IMR-90 (cell line): ENCODE measurements at regions not wholly inside any gene's neighbourhood (a gene's known extent, or its start where the extent isn't known, plus 50 kb on each side); places are given as distances from the start of the nearest gene placed in this dataset.

Source experiments
- ATAC-seq: fragments of 200-7000 bp; cut with Tn5 transposase; 2 replicates; pipeline ENCODE4 v1.9.1; 2020; ENCODE audit warnings: low read depth, mild to moderate bottlenecking, moderate library complexity
- BruUV-seq: library from RNA; stranded (reverse); fragments of 400-500 nt; replicated peaks from 2 replicates; lab custom pipeline; 2021; lab: Mats Ljungman, UMichigan
- CTCF ChIA-PET: fragments of 300-600 bp; formaldehyde crosslinking; extraction: SDS; loops from one replicate; lab custom pipeline; 2021; ENCODE audit warnings: antibody characterized with exemption; lab: Yijun Ruan, JAX
- POLR2A ChIA-PET: fragments of 300-600 bp; sonication (Branson Sonifier 250); formaldehyde crosslinking; loops from one replicate; lab custom pipeline; 2022; ENCODE audit warnings: antibody characterized with exemption; ENCODE audit not compliant: unreplicated experiment; lab: Charles Lee
- DNase-seq: peaks from one replicate; pipeline ENCODE4 v3.0.0; 2013
- H2AFZ ChIP-seq: replicated peaks from 2 replicates; pipeline ENCODE3; 2013; ENCODE audit warnings: low read length, mild to moderate bottlenecking; ENCODE audit not compliant: poor library complexity
- H2AK5ac ChIP-seq: 2 replicates; pipeline ENCODE4 v1.6.1; 2013; ENCODE audit warnings: low read depth, low read length, inconsistent platforms
- H2AK9ac ChIP-seq: replicated peaks from 2 replicates; pipeline ENCODE3; 2013; ENCODE audit warnings: mild to moderate bottlenecking, low read depth, low read length, moderate library complexity; ENCODE audit not compliant: poor library complexity
- H2BK120ac ChIP-seq: 2 replicates; pipeline ENCODE4 v1.6.1; 2013; ENCODE audit warnings: low read depth, low read length, inconsistent platforms
- H2BK15ac ChIP-seq: 3 replicates; pipeline ENCODE4 v1.6.1; 2013; ENCODE audit warnings: low read depth, low read length, inconsistent platforms
- H2BK20ac ChIP-seq: 2 replicates; pipeline ENCODE4 v1.6.1; 2013; ENCODE audit warnings: low read depth, mild to moderate bottlenecking, inconsistent platforms, low read length, moderate library complexity
- H2BK5ac ChIP-seq: 2 replicates; pipeline ENCODE4 v1.6.1; 2013; ENCODE audit warnings: mild to moderate bottlenecking, low read depth, low read length, inconsistent platforms; ENCODE audit not compliant: poor library complexity, severe bottlenecking
- H3K14ac ChIP-seq: replicated peaks from 2 replicates; pipeline ENCODE4 v1.6.1; 2013; ENCODE audit warnings: low read depth, low read length, inconsistent platforms
- H3K18ac ChIP-seq: 2 replicates; pipeline ENCODE4 v1.6.1; 2013; ENCODE audit warnings: low read depth, low read length, control low read depth
- H3K23ac ChIP-seq: 2 replicates; pipeline ENCODE4 v1.6.1; 2013; ENCODE audit warnings: low read depth, low read length, inconsistent platforms
- H3K27ac ChIP-seq: 2 replicates; pipeline ENCODE4 v1.5.1; 2013; ENCODE audit warnings: mild to moderate bottlenecking, control low read depth, low read length; ENCODE audit not compliant: insufficient read depth
- H3K27me3 ChIP-seq: 2 replicates; pipeline ENCODE4 v1.6.1; 2013; ENCODE audit warnings: low read length; ENCODE audit not compliant: control insufficient read depth, insufficient read depth
- H3K36me3 ChIP-seq: 2 replicates; pipeline ENCODE4 v1.6.1; 2013; ENCODE audit warnings: low read length, mixed read lengths; ENCODE audit not compliant: control insufficient read depth, insufficient read depth
- H3K4ac ChIP-seq: 2 replicates; pipeline ENCODE4 v1.6.1; 2013; ENCODE audit warnings: low read depth, low read length, inconsistent platforms
- H3K4me1 ChIP-seq: 2 replicates; pipeline ENCODE4 v1.6.1; 2013; ENCODE audit warnings: low read length, mixed read lengths; ENCODE audit not compliant: control insufficient read depth, insufficient read depth
- H3K4me2 ChIP-seq: 2 replicates; pipeline ENCODE4 v1.6.1; 2013; ENCODE audit warnings: low read depth, mild to moderate bottlenecking, control low read depth, low read length, moderate library complexity
- H3K4me3 ChIP-seq: 2 replicates; pipeline ENCODE4 v1.5.1; 2013; ENCODE audit warnings: low read depth, mild to moderate bottlenecking, control low read depth, low read length, moderate library complexity; ENCODE audit not compliant: insufficient read depth
- H3K56ac ChIP-seq: 2 replicates; pipeline ENCODE4 v1.6.1; 2013; ENCODE audit warnings: low read length, inconsistent platforms; ENCODE audit not compliant: insufficient read depth; ENCODE audit errors: extremely low read depth
- H3K79me1 ChIP-seq, 2 experiments: 2 replicates each; pipeline ENCODE4 v1.6.1; 2013; ENCODE audit warnings: low read length in 2 of 2, inconsistent platforms in 1 of 2, low read depth in 1 of 2
- H3K9ac ChIP-seq: 2 replicates; pipeline ENCODE4 v1.6.1; 2013; ENCODE audit warnings: low read depth, low read length, control low read depth
- H3K9me1 ChIP-seq: 2 replicates; pipeline ENCODE4 v1.6.1; 2013; ENCODE audit warnings: low read length, inconsistent platforms; ENCODE audit not compliant: insufficient read depth
- H3K9me3 ChIP-seq: 2 replicates; pipeline ENCODE4 v1.6.1; 2013; ENCODE audit warnings: low read length; ENCODE audit not compliant: control insufficient read depth, insufficient read depth
- H4K20me1 ChIP-seq: 2 replicates; pipeline ENCODE4 v1.6.1; 2013; ENCODE audit warnings: low read length, inconsistent platforms; ENCODE audit not compliant: insufficient read depth
- H4K5ac ChIP-seq: 2 replicates; pipeline ENCODE4 v1.6.1; 2013; ENCODE audit warnings: mild to moderate bottlenecking, low read depth, low read length, control low read depth
- H4K8ac ChIP-seq, 2 experiments: 2 replicates each; pipeline ENCODE4 v1.6.1; 2013; ENCODE audit warnings: low read depth in 2 of 2, low read length in 2 of 2, control low read depth in 1 of 2, inconsistent platforms in 1 of 2
- H4K91ac ChIP-seq: 2 replicates; pipeline ENCODE4 v1.6.1; 2013; ENCODE audit warnings: low read depth, low read length, inconsistent platforms; ENCODE audit not compliant: insufficient read depth
- BHLHE40 ChIP-seq: fragments of 150-350 bp; IDR thresholded peaks from 2 replicates; pipeline ENCODE4 v1.6.1; 2016; ENCODE audit warnings: mild to moderate bottlenecking, low read depth, low read length
- CEBPB ChIP-seq: IDR thresholded peaks from 2 replicates; pipeline ENCODE4 v1.6.1; 2012; ENCODE audit warnings: low read depth, low read length, improper control_type of control experiment
- CHD1 ChIP-seq: IDR thresholded peaks from 2 replicates; pipeline ENCODE4 v1.6.1; 2012; ENCODE audit warnings: low read depth, low read length, improper control_type of control experiment
- FOS ChIP-seq: fragments of 150-350 bp; IDR thresholded peaks from 2 replicates; pipeline ENCODE4 v1.6.1; 2016; ENCODE audit warnings: low read depth, low read length
- MAFK ChIP-seq: IDR thresholded peaks from 2 replicates; pipeline ENCODE4 v1.6.1; 2012; ENCODE audit warnings: low read depth, low read length, improper control_type of control experiment
- MAZ ChIP-seq: IDR thresholded peaks from 2 replicates; pipeline ENCODE4 v1.6.1; 2012; ENCODE audit warnings: low read depth, mild to moderate bottlenecking, low read length, improper control_type of control experiment, moderate library complexity, borderline replicate concordance
- MXI1 ChIP-seq: IDR thresholded peaks from 2 replicates; pipeline ENCODE4 v1.6.1; 2012; ENCODE audit warnings: low read depth, mild to moderate bottlenecking, low read length, moderate library complexity, borderline replicate concordance
- NFE2L2 ChIP-seq: fragments of 150-350 bp; IDR thresholded peaks from 2 replicates; pipeline ENCODE4 v1.6.1; 2016; ENCODE audit warnings: low read depth, mild to moderate bottlenecking, low read length
- POLR2A ChIP-seq: IDR thresholded peaks from 2 replicates; pipeline ENCODE4 v1.6.1; 2012; ENCODE audit warnings: mild to moderate bottlenecking, low read depth, low read length
- RAD21 ChIP-seq: IDR thresholded peaks from 2 replicates; pipeline ENCODE4 v1.6.1; 2012; ENCODE audit warnings: low read length, improper control_type of control experiment
- RCOR1 ChIP-seq: IDR thresholded peaks from 2 replicates; pipeline ENCODE4 v1.6.1; 2012; ENCODE audit warnings: mild to moderate bottlenecking, low read length, improper control_type of control experiment; ENCODE audit not compliant: insufficient replicate concordance
- RFX5 ChIP-seq: IDR thresholded peaks from 2 replicates; pipeline ENCODE4 v1.8.0; 2012; ENCODE audit warnings: low read depth, mild to moderate bottlenecking, low read length, moderate library complexity
- SMC3 ChIP-seq: fragments of 150-350 bp; IDR thresholded peaks from 2 replicates; pipeline ENCODE4 v1.6.1; 2016; ENCODE audit warnings: low read depth, mild to moderate bottlenecking, antibody characterized with exemption, low read length, moderate library complexity
- whole genome bisulfite sequencing, 2 experiments: methylation state at CpG; one replicate each; pipeline versions ENCODE4 v1.1.5 to v1.1.7; 2013; ENCODE audit warnings: missing lambda C conversion rate in 2 of 2; ENCODE audit not compliant: insufficient read length in 1 of 2; ENCODE audit errors: extremely low coverage in 2 of 2; 5-methylcytosine and 5-hydroxymethylcytosine counted together
- dilution Hi-C: fragments of 300-500 bp; cut with HindIII; formaldehyde crosslinking; loops from one replicate; pipeline ENCODE4 v1.14.3; 2018; ENCODE audit warnings: low sequenced_read_pairs; ENCODE audit not compliant: unreplicated experiment
- in situ Hi-C: fragments of 300-500 bp; cut with MboI; formaldehyde crosslinking; loops from 3 replicates; pipeline ENCODE4 v1.14.3; 2019; ENCODE audit warnings: low sequenced_read_pairs, inconsistent platforms, mixed read lengths
- intact Hi-C: fragments of 100-400 bp; cut with micrococcal nuclease; formaldehyde crosslinking; loops from 2 replicates; pipeline ENCODE4 v1.10.0; 2022
- TF ChIP-seq, protein P1 (sequence below): fragments of 150-350 bp; IDR thresholded peaks from 2 replicates; pipeline ENCODE4 v1.6.1; 2016; ENCODE audit warnings: low read depth, mild to moderate bottlenecking, low read length, moderate library complexity, borderline replicate concordance
- TF ChIP-seq, protein P2 (sequence below): conservative IDR thresholded peaks from 2 replicates; pipeline ENCODE4 v1.5.1; 2012; ENCODE audit warnings: mild to moderate bottlenecking, low read depth, low read length, improper control_type of control experiment
- TF ChIP-seq, protein P3 (sequence below): fragments of 150-350 bp; IDR thresholded peaks from 2 replicates; pipeline ENCODE4 v1.6.1; 2017; ENCODE audit warnings: mild to moderate bottlenecking, antibody characterized with exemption, low read length, low read depth

DNA sequence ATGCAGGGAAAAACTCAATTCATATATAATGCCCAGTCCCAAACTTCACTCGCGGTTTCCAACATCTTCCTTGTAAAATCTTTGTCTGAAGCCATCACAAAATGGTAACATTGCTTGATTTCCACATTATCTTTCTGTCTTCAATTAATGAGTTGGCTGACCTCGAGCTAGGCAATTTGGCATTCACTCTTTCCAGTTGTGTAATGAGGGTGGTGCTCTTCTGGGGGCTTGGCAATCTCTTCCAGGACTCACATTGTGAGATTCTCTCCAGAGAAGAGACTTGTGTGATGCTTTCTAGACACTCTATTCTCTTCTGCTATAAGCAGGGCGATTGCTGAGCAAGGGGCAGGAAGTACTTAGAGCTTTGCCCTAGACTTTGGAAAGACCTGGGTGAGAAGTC, 179.5 kb downstream of the JCAD start:
- H3K27me3 ChIP-seq, result peaks cover 14% of the 10 kb centered on the region
- H2AFZ ChIP-seq, result no peak overlapping the region
- ChIA-PET POLR2A (interaction anchor here (0.5 kb wide), 1 partner anchor 295 kb away, joined by 3 read pairs; no protein-coding TSS in a partner anchor), CTCF (no interaction called here)
- no TSS peak for BruUV-seq
- H3K4ac ChIP-seq, result no peak overlapping the region
- H3K9me3 ChIP-seq, result no peaks in the 10 kb centered on the region
- H4K91ac ChIP-seq, result no peak overlapping the region
- H4K5ac ChIP-seq, result no peak overlapping the region
- H3K56ac ChIP-seq, result no peak overlapping the region
- TF ChIP-seq MXI1, result no peak
- TF ChIP-seq, protein P1, sequence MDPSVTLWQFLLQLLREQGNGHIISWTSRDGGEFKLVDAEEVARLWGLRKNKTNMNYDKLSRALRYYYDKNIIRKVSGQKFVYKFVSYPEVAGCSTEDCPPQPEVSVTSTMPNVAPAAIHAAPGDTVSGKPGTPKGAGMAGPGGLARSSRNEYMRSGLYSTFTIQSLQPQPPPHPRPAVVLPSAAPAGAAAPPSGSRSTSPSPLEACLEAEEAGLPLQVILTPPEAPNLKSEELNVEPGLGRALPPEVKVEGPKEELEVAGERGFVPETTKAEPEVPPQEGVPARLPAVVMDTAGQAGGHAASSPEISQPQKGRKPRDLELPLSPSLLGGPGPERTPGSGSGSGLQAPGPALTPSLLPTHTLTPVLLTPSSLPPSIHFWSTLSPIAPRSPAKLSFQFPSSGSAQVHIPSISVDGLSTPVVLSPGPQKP, result no peak
- no peak for TF ChIP-seq RAD21
- TF ChIP-seq SMC3, result no peak
- TF ChIP-seq, protein P2, sequence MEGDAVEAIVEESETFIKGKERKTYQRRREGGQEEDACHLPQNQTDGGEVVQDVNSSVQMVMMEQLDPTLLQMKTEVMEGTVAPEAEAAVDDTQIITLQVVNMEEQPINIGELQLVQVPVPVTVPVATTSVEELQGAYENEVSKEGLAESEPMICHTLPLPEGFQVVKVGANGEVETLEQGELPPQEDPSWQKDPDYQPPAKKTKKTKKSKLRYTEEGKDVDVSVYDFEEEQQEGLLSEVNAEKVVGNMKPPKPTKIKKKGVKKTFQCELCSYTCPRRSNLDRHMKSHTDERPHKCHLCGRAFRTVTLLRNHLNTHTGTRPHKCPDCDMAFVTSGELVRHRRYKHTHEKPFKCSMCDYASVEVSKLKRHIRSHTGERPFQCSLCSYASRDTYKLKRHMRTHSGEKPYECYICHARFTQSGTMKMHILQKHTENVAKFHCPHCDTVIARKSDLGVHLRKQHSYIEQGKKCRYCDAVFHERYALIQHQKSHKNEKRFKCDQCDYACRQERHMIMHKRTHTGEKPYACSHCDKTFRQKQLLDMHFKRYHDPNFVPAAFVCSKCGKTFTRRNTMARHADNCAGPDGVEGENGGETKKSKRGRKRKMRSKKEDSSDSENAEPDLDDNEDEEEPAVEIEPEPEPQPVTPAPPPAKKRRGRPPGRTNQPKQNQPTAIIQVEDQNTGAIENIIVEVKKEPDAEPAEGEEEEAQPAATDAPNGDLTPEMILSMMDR, result no peak
- TF ChIP-seq RCOR1, result no peak
- TF ChIP-seq RFX5, result no peak
- no peak for TF ChIP-seq CEBPB
- TF ChIP-seq POLR2A, result no peak
- TF ChIP-seq MAZ, result no peak
- no peak for TF ChIP-seq NFE2L2
- TF ChIP-seq, protein P3, sequence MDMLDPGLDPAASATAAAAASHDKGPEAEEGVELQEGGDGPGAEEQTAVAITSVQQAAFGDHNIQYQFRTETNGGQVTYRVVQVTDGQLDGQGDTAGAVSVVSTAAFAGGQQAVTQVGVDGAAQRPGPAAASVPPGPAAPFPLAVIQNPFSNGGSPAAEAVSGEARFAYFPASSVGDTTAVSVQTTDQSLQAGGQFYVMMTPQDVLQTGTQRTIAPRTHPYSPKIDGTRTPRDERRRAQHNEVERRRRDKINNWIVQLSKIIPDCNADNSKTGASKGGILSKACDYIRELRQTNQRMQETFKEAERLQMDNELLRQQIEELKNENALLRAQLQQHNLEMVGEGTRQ, result no peak
- no peak for TF ChIP-seq BHLHE40
- no peak for TF ChIP-seq MAFK
- TF ChIP-seq FOS, result no peak
- no peak for TF ChIP-seq CHD1
- dilution Hi-C loops (no loop called here), intact Hi-C loops (no loop called here), in situ Hi-C loops (no loop called here)
- H3K9me1 ChIP-seq, result no peaks in the 10 kb centered on the region
- no peak overlapping the region for H2BK15ac ChIP-seq
- no peaks in the 10 kb centered on the region for H3K36me3 ChIP-seq
- H2BK120ac ChIP-seq, result no peak overlapping the region
- H2BK5ac ChIP-seq, result no peak overlapping the region
- H3K4me3 ChIP-seq, result no peak overlapping the region
- no peak overlapping the region for H4K8ac ChIP-seq
- H3K27ac ChIP-seq, result no peak overlapping the region
- no peak overlapping the region for H2BK20ac ChIP-seq
- H2AK5ac ChIP-seq, result no peak overlapping the region
- H3K4me1 ChIP-seq, result no peaks in the 10 kb centered on the region
- no peak overlapping the region for H2AK9ac ChIP-seq
- no peak overlapping the region for H3K18ac ChIP-seq
- no peak overlapping the region for H3K14ac ChIP-seq
- H4K20me1 ChIP-seq, result no peaks in the 10 kb centered on the region
- no peak for ATAC-seq
- no peak overlapping the region for H3K23ac ChIP-seq
- no peak for DNase-seq
- H3K9ac ChIP-seq, result no peak overlapping the region
- 95% methylated on average over 3 of the region's 4 CpGs; no CpG with 5 or more reads in 1 of the 2 experiments for WGBS, 2 experiments
- no peak overlapping the region for H3K4me2 ChIP-seq
- no peaks in the 10 kb centered on the region for H3K79me1 ChIP-seq
